Prostate gland (tissue), 2 donors: ENCODE measurements at regions not wholly inside any gene's neighbourhood (a gene's known extent, or its start where the extent isn't known, plus 50 kb on each side); places are given as distances from the start of the nearest gene placed in this dataset.

ENCODE experiments used
- DNase-seq: peaks from one replicate; pipeline ENCODE4 v3.0.0-alpha.2; 2019; ENCODE audit warnings: low spot score
- H3K27ac ChIP-seq, 2 donors: fragments of 200-600 bp; sonication (generic); 2 replicates each; pipeline ENCODE4 v1.5.1; 2017 to 2019
- H3K27me3 ChIP-seq: fragments of 200-600 bp; sonication (generic); replicated peaks from 2 replicates; pipeline ENCODE4 v1.5.1; 2019; ENCODE audit not compliant: insufficient read depth
- H3K36me3 ChIP-seq, 2 donors: fragments of 200-600 bp; sonication (generic); 1 replicate in 1 of 2; 2 replicates in 1 of 2; pipeline versions ENCODE4 v1.5.1 to v1.8.1; 2017 to 2019
- H3K4me1 ChIP-seq: fragments of 200-600 bp; sonication (generic); replicated peaks from 2 replicates; pipeline ENCODE4 v1.5.1; 2019
- H3K4me3 ChIP-seq, 2 donors: fragments of 200-600 bp; sonication (generic); 2 replicates each; pipeline ENCODE4 v1.5.1; 2017 to 2019
- H3K9me3 ChIP-seq: fragments of 200-600 bp; sonication (generic); 2 replicates; pipeline ENCODE4 v1.5.1; 2017
- CTCF ChIP-seq, 4 experiments: fragments of 200-600 bp in 2 of 4; fragments of 450-650 bp in 2 of 4; sonication (generic) in 2 of 4; IDR thresholded peaks; 1 replicate in 3 of 4; 2 replicates in 1 of 4; pipeline ENCODE4 v1.5.1; 2016 to 2019; ENCODE audit warnings: antibody characterized with exemption in 4 of 4, mild to moderate bottlenecking in 2 of 4, moderate library complexity in 2 of 4
- POLR2A ChIP-seq: fragments of 450-650 bp; IDR thresholded peaks from one replicate; pipeline ENCODE4 v1.6.1; 2016; ENCODE audit warnings: antibody characterized with exemption, mild to moderate bottlenecking
- POLR2AphosphoS5 ChIP-seq: sonication (generic); formaldehyde crosslinking; IDR thresholded peaks from one replicate; pipeline ENCODE4 v1.6.1; 2017; ENCODE audit warnings: antibody characterized with exemption
- WGBS: methylation state at CpG from one replicate; pipeline ENCODE4 v1.1.5; 2018; 5-methylcytosine and 5-hydroxymethylcytosine counted together
- intact Hi-C: fragments of 100-400 bp; cut with DNase I; formaldehyde crosslinking; loops from one replicate; pipeline ENCODE4 v1.14.2; 2022

DNA sequence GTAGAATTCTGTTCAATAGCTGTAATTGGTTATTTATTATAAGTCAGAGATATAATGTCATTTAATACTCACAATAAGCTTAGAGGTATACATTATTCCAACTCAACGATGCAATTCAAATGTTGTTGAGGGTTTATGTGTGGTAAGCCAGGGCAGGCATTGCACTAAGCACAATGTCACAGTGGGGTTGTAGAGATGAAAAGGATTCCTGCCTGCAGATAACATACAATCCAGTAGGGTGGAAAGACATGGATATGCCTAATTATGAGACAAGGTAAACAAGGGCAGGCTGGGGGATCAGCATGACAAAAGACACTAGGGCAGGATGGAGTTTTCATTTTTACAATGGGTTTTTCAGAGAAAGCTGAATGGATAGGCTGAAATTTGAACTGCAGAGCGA lies 98.7 kb upstream of the PALM2AKAP2 start:
- intact Hi-C loops = no loop called here
- H3K27me3 ChIP-seq = no peaks in the 10 kb centered on the region
- H3K9me3 ChIP-seq = no peaks in the 10 kb centered on the region
- no peaks in the 10 kb centered on the region for H3K36me3 ChIP-seq
- no peaks in the 10 kb centered on the region for H3K4me1 ChIP-seq
- no peak overlapping the region for H3K4me3 ChIP-seq
- no peak for TF ChIP-seq POLR2AphosphoS5
- TF ChIP-seq POLR2A = no peak
- TF ChIP-seq CTCF (IDR thresholded peaks at IDR 0.05) = no peak
- 84% methylated on average over 2 of the region's 2 CpGs for WGBS
- DNase-seq = no peak
- no peak overlapping the region for H3K27ac ChIP-seq

- no peaks in the 10 kb centered on the region for H3K9me3 ChIP-seq
- DNase-seq = no peak
- H3K36me3 ChIP-seq = no peaks in the 10 kb centered on the region
- 96% methylated on average over 1 of the region's 1 CpG for WGBS
- no peak overlapping the region for H3K4me3 ChIP-seq
- intact Hi-C loops = no loop called here
- no peaks in the 10 kb centered on the region for H3K4me1 ChIP-seq
- no peaks in the 10 kb centered on the region for H3K27me3 ChIP-seq
- H3K27ac ChIP-seq = no peak overlapping the region
- no peak for TF ChIP-seq POLR2AphosphoS5
- TF ChIP-seq POLR2A = no peak
- TF ChIP-seq CTCF (IDR thresholded peaks at IDR 0.05) = no peak
These were observed 97.8 kb upstream of the PALM2AKAP2 start for GRCh38 chr9:109682227-109682626.

GRCh38 chr9:109683521-109683920 lies 96.5 kb upstream of the PALM2AKAP2 start:
- TF ChIP-seq POLR2AphosphoS5 (no peak), POLR2A (no peak), CTCF (IDR thresholded peaks at IDR 0.05) (no peak)
- DNase-seq = no peak
- H3K4me3 ChIP-seq = no peak overlapping the region
- no peaks in the 10 kb centered on the region for H3K4me1 ChIP-seq
- no peaks in the 10 kb centered on the region for H3K9me3 ChIP-seq
- 84% methylated on average over 3 of the region's 3 CpGs for WGBS
- H3K27me3 ChIP-seq = no peaks in the 10 kb centered on the region
- H3K36me3 ChIP-seq = no peaks in the 10 kb centered on the region
- H3K27ac ChIP-seq = no peak overlapping the region
- intact Hi-C loops = no loop called here

- Histone ChIP-seq H3K4me3 (no peak overlapping the region), H3K27ac (no peak overlapping the region), H3K36me3 (no peaks in the 10 kb centered on the region), H3K9me3 (no peaks in the 10 kb centered on the region), H3K27me3 (no peaks in the 10 kb centered on the region), H3K4me1 (no peaks in the 10 kb centered on the region)
- 77% methylated on average over 3 of the region's 3 CpGs for WGBS
- intact Hi-C loops = no loop called here
- DNase-seq = no peak
- no peak for TF ChIP-seq CTCF (IDR thresholded peaks at IDR 0.05)
- no peak for TF ChIP-seq POLR2A
- no peak for TF ChIP-seq POLR2AphosphoS5
These were observed 90.3 kb upstream of the PALM2AKAP2 start for GRCh38 chr9:109689701-109690100.

DNA sequence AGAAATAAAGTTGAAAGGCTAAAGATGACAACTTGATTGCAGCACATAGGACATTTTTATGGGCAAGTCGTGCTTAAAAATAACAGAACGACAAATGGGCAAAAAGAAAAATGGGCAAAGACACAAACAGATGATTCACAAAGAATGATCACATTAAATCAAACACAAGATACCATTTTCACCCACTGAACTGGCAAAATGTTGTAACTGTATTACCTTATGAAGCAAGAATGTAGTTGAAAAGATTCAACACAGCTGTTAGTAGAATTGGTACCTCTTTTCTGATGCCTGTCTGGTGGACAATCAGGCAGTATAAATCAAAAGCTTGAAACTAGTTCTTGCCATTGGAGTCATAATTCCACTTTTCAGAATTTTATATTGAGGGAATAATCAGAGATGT lies 81.0 kb upstream of the PALM2AKAP2 start:
- no peaks in the 10 kb centered on the region for H3K4me1 ChIP-seq
- no peak overlapping the region for H3K27ac ChIP-seq
- DNase-seq = no peak
- no peak for TF ChIP-seq POLR2A
- no peak for TF ChIP-seq CTCF (IDR thresholded peaks at IDR 0.05)
- no peak for TF ChIP-seq POLR2AphosphoS5
- H3K4me3 ChIP-seq = no peak overlapping the region
- 25% methylated on average over 2 of the region's 2 CpGs for WGBS
- H3K27me3 ChIP-seq = no peaks in the 10 kb centered on the region
- H3K9me3 ChIP-seq = no peaks in the 10 kb centered on the region
- no peaks in the 10 kb centered on the region for H3K36me3 ChIP-seq
- intact Hi-C loops = no loop called here
